ENCODE measurements at regions not wholly inside any gene's neighbourhood (a gene's known extent, or its start where the extent isn't known, plus 50 kb on each side); places are given as distances from the start of the nearest gene placed in this dataset.

- no peak overlapping the region for H2AFZ ChIP-seq
- no peak overlapping the region for H3K27ac Mint-ChIP-seq
- H3K27me3 ChIP-seq (ENCODE audit: insufficient read depth), result no peaks in the 10 kb centered on the region
- no peaks in the 10 kb centered on the region for H3F3A ChIP-seq (replicated peaks; ENCODE audit: low read depth)
- no peak overlapping the region for H3K4me3 Mint-ChIP-seq
- peaks cover 7% of the 10 kb centered on the region; the same call in 2 of the 3 replicates for H3K4me1 Mint-ChIP-seq
- no peak for TF ChIP-seq ZNF462 (CRISPR knock-in tag; IDR thresholded peaks at IDR 0.05)
- TF ChIP-seq CTCF (conservative IDR thresholded peaks at IDR 0.05; ENCODE audit: low read depth in 2 of 2), result no peak
- TF ChIP-seq JUNB (IDR thresholded peaks at IDR 0.05; ENCODE audit: unreplicated experiment), result no peak
- TF ChIP-seq EZH2phosphoT487 (IDR thresholded peaks at IDR 0.05; ENCODE audit: unreplicated experiment), result no peak
- TF ChIP-seq CREB1 (CRISPR knock-in tag; IDR thresholded peaks at IDR 0.05; ENCODE audit: low read depth), result no peak
- TF ChIP-seq EZH2 (IDR thresholded peaks at IDR 0.05; ENCODE audit: low read depth, unreplicated experiment), result no peak
- TF ChIP-seq STAT1 (IDR thresholded peaks at IDR 0.05; ENCODE audit: unreplicated experiment), result no peak
- no peak for TF ChIP-seq ZNF331 (CRISPR knock-in tag; IDR thresholded peaks at IDR 0.05; ENCODE audit: low read depth)
- TF ChIP-seq REST (IDR thresholded peaks at IDR 0.05; ENCODE audit: unreplicated experiment), result no peak
- no peak for TF ChIP-seq ETS1 (IDR thresholded peaks at IDR 0.05)
- no peak for TF ChIP-seq ZNF114 (CRISPR knock-in tag; IDR thresholded peaks at IDR 0.05)
- no peak for TF ChIP-seq POLR2AphosphoS5 (IDR thresholded peaks at IDR 0.05; ENCODE audit: low read depth)
- no peak for TF ChIP-seq NANOG (IDR thresholded peaks at IDR 0.05; ENCODE audit: borderline replicate concordance)
- H3K27me3 Mint-ChIP-seq (ENCODE audit: insufficient read depth, low read depth, poor library complexity), result peaks cover 2% of the 10 kb centered on the region
- no peak overlapping the region for H3K4me3 ChIP-seq
- H3K27ac ChIP-seq (ENCODE audit: low read depth), result no peak overlapping the region
- H3K36me3 ChIP-seq (ENCODE audit: insufficient read depth), result no peaks in the 10 kb centered on the region
- DNase-seq (ENCODE audit: low spot score) (no peak), ATAC-seq (no peak)
- H4K20me1 ChIP-seq (replicated peaks; ENCODE audit: insufficient read depth), result no peaks in the 10 kb centered on the region
- no peaks in the 10 kb centered on the region for H3K9me3 Mint-ChIP-seq
- no peak overlapping the region for H3K4me2 ChIP-seq
- peaks cover 8% of the 10 kb centered on the region; the same call in 1 of the 2 replicates for H3K4me1 ChIP-seq (ENCODE audit: insufficient read depth)
- no peaks in the 10 kb centered on the region; the same call in 1 of the 2 replicates for H3K9me2 ChIP-seq (ENCODE audit: insufficient read depth)
- H3K79me2 ChIP-seq (replicated peaks; ENCODE audit: insufficient read depth), result no peaks in the 10 kb centered on the region
- H3K36me3 Mint-ChIP-seq (ENCODE audit: low read depth), result no peaks in the 10 kb centered on the region
Measured at GRCh38 chr15:95536638-95537037, 793.9 kb upstream of the NR2F2 start.
